ENCODE measurements at regions not wholly inside any gene's neighbourhood (a gene's known extent, or its start where the extent isn't known, plus 50 kb on each side); places are given as distances from the start of the nearest gene placed in this dataset.
"Not testable (repeated sequence)": the region's sequence is repeated elsewhere in the genome, so short reads cannot be mapped to it uniquely, and the experiment has no call there.

- no peak overlapping the region for H3K27ac ChIP-seq
- DNase-seq (ENCODE audit: low read depth, low spot score) = no peak
Measured at GRCh38 chr2:124967325-124967724, 942.2 kb downstream of the CNTNAP5 start.

- H3K27ac ChIP-seq = no peak overlapping the region
- DNase-seq (ENCODE audit: low read depth, low spot score) = no peak
Measured at GRCh38 chr2:124970030-124970429, 944.9 kb downstream of the CNTNAP5 start.

GRCh38 chr2:124973396-124973795 is 948.3 kb downstream of the CNTNAP5 start:
- no peak for DNase-seq (ENCODE audit: low read depth, low spot score)
- no peak overlapping the region for H3K27ac ChIP-seq

- no peak for DNase-seq (ENCODE audit: low read depth, low spot score)
- H3K27ac ChIP-seq = no peak overlapping the region
Measured at GRCh38 chr2:124975224-124975623, 950.1 kb downstream of the CNTNAP5 start.

GRCh38 chr2:124975648-124976047 is 950.6 kb downstream of the CNTNAP5 start:
- H3K27ac ChIP-seq = no peak overlapping the region
- no peak for DNase-seq (ENCODE audit: low read depth, low spot score)

DNA sequence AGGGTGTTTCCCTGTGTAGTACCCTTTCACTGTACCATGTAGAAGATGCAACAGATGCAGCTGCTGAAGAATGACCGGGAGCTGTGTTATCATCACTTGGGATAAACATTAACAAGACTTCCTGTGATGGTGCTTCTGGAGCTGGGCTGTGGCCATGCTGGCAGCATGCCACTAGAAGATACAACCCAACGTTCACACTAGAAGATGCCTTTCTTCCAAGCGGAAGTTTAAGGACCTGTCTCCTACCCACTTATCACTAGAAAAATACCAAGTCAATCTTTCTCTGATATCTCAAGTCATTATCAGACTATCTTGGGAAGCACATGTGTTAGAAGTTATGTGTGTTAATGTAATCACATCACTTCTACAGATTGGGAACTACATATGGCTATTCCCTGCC is 953.5 kb downstream of the CNTNAP5 start:
- no peak overlapping the region for H3K27ac ChIP-seq
- no peak for DNase-seq (ENCODE audit: low read depth, low spot score)

DNA sequence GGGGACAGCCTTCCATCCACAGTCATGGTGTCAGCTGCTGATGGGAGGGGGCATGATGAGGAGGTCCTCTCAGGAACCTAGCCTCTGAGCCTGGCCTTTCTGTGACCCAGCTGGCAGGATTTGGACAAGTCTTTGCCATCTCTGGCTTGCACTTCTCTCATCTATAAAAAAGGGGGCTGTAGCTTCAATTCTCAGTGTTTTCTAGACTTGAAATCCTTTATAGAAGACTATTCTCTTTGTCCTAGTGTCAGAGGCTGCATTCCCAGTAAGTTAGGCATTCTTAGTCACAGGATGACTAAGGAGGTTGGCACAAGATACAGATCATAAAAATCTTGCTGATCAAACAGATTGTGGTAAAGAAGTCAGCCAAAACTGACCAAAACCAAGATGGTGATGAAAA is 958.5 kb downstream of the CNTNAP5 start:
- peak; percentile 3 for DNase-seq (ENCODE audit: low read depth, low spot score)
- no peak overlapping the region for H3K27ac ChIP-seq

- no peak overlapping the region for H3K27ac ChIP-seq
- no peak for DNase-seq (ENCODE audit: low read depth, low spot score)
Measured at GRCh38 chr2:124985270-124985669, 960.2 kb downstream of the CNTNAP5 start.

DNA sequence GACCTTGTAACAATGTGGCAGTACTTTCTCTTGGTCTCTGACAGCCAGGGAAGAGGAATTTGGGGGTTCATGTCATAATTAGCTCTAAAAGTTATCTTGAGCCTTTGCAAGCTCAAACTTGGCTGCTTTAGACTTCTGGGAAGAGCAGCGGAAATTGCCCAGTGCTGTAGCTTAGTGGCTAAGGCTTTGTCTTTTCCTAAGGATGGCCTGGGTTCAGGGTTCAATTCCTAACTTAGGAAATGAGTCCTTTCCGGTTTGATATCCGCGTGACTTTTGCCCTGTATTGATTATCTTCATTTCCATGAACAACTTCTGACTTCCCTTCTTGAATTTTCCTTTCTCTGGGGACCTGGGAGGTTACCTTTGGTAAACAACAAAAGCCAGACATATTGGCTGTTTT is 961.0 kb downstream of the CNTNAP5 start:
- DNase-seq (ENCODE audit: low read depth, low spot score) = no peak
- no peak overlapping the region for H3K27ac ChIP-seq

DNA sequence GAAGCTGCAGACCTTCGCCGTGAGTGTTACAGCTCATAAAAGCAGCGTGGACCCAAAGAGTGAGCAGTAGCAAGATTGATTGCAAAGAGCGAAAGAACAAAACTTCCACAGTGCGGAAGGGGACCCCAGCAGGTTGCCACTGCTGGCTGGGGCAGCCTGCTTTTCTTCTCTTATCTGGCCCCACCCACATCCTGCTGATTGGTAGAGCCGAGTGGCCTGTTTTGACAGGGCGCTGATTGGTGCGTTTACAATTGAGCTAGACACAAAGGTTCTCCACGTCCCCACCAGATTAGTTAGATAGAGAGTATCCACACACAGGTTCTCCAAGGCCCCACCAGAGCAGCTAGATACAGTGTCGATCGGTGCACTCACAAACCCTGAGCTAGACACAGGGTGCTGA is 961.8 kb downstream of the CNTNAP5 start:
- H3K27ac ChIP-seq; DNase-seq (ENCODE audit: low read depth, low spot score): not testable (repeated sequence)

DNA sequence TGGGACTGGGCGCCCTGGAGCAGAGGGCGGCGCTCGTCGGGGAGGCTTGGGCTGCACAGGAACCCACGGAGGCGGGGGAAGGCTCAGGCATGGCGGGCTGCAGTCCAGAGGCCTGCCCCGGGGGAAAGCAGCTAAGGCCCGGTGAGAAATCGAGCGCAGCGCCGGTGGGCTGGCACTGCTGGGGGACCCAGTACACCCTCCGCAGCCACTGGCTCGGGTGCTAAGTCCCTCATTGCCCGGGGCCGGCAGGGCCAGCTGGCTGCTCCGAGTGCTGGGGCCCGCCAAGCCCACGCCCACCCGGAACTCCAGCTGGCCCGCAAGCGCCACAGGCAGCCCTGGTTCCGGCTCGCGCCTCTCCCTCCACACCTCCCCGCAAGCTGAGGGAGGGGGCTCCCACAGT is 962.3 kb downstream of the CNTNAP5 start:
- H3K27ac ChIP-seq; DNase-seq (ENCODE audit: low read depth, low spot score): not testable (repeated sequence)

GRCh38 chr2:124988111-124988510 is 963.0 kb downstream of the CNTNAP5 start:
- no peak for DNase-seq (ENCODE audit: low read depth, low spot score)
- no peak overlapping the region for H3K27ac ChIP-seq

DNA sequence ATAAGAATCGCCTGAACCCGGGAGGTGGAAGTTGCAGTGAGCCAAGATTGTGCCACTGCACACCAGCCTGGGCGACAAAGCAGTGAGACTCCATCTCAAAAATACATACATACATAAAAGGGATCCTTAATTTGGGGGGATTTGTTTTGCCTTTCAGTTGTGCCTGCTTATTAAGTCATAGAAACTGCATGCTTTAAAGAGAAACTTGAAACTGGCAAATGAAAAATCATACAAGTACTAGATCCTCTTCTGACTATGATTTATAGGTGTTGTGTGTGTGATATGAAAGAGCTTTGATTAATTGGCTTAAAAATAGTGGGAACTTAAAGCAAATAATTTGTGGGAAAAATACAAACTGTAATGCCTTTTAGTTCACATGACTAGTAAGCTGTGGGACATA is 963.7 kb downstream of the CNTNAP5 start:
- no peak for DNase-seq (ENCODE audit: low read depth, low spot score)
- no peak overlapping the region for H3K27ac ChIP-seq

- no peak overlapping the region for H3K27ac ChIP-seq
- DNase-seq (ENCODE audit: low read depth, low spot score) = no peak
Measured at GRCh38 chr2:124993809-124994208, 968.7 kb downstream of the CNTNAP5 start.

DNA sequence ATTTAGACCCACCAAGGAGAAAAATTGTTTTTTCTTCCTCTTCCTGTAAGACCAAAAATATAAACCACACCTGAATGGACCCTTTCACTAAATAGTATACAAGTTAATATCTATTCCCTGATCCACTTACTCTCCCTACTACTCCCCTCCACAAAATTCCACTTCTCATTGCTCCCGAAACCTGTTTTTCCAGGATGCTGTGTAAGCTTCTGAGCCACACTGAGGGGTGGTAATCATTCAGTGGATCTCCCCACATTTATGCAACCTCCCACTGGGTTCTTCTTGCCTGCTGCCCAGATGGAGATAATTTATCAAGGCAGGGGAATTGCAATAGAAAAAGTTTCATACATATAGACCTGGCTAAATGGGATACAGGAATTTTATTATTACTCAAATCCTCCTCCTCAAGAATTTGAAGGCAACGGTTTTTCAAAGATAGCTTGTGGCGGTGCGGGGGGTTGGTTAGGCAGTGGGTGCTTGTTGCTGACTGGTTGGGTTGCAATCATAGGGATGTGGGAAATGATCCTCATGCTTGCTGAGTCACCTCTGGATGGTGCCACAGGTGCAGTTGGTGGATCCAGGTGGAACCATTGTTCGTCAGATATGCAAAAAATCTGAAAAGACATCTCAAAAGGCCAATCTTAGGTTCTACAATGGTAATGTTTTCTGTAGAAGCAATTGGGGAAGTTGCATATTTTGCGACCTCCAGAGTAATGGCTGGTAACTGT is 970.3 kb downstream of the CNTNAP5 start:
- DNase-seq (ENCODE audit: low read depth, low spot score) = no peak
- H3K27ac ChIP-seq = no peak overlapping the region

GRCh38 chr2:124996406-124996805 is 971.3 kb downstream of the CNTNAP5 start:
- no peak for DNase-seq (ENCODE audit: low read depth, low spot score)

DNA sequence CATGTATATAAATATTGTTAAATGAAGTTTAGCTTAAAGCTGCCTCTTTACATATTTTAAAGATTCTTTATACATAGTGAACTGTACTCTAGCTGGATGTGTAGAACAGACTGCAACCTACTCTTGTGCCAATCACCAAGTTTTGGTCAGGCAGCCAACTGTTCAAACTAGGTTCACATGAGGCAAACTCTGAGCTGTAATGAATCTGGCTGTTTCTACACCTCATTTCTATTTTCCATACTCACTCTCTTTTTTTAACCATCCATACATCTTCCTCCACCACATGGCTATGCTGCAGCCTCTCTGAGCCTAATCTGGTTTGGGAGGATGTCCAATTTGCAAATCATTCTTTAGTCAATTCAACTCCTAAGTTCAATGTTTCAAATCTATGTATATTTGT is 974.8 kb downstream of the CNTNAP5 start:
- H3K27ac ChIP-seq = no peak overlapping the region
- DNase-seq (ENCODE audit: low read depth, low spot score) = no peak

More at GRCh38 chr2:124996406-124996805, 971.3 kb downstream of the CNTNAP5 start:
- H3K27ac ChIP-seq = no peak overlapping the region

DNA sequence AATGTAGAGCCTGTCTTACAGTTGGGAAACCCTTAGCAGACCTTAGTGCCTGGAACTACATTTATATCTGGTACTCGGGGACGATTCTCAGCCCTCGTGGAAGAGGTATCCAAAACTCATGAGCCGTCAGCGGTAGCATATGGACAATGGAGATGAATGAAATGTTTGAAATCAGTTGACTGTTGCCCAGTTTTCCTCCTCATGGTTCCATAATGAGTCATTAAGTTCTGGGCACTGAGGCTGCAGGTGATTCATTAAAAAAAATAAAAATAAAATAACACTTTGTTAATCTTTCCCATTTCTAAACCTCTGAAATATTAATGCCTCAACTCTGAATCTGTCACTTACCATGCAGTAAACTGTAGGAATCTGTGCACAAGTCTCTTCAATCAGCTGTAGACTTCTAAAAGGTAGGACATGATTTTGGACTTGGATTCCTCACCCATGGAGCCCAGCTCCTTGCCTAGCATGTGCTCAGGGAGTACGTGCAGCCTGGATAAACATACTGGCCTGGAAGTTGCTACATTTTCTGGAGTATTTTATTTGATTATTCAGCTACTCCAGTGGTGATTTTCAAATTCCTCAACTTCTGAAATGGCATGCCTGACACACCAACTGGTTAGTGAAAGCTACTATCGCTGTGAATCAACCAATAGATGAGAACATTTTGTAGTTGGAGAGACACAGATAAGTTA is 979.2 kb downstream of the CNTNAP5 start:
- H3K27ac ChIP-seq = no peak overlapping the region
- DNase-seq (ENCODE audit: low read depth, low spot score) = no peak

DNA sequence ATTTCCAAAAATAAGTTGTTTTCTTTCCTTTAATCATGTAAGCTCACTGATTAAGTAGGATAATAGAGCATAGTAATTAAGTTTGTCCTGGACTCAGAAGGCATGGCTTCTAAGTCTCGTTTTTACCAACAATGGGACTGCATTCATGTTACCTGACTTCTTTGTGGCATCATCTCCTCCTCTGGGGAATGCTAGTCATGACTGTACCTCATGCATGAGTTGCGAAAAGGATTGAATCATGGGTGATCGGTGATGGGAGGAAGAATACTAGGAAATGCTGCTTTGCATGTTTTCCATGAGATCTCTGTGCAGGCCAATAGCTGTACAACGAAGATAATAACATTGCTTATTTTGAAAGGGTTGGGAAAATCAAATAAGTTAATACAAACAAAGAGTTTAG is 981.6 kb downstream of the CNTNAP5 start:
- DNase-seq (ENCODE audit: low read depth, low spot score) = no peak
- H3K27ac ChIP-seq = no peak overlapping the region

GRCh38 chr2:125028721-125029120 is 1003.6 kb downstream of the CNTNAP5 start:
- DNase-seq (ENCODE audit: low read depth, low spot score); H3K27ac ChIP-seq: not testable (repeated sequence)

DNA sequence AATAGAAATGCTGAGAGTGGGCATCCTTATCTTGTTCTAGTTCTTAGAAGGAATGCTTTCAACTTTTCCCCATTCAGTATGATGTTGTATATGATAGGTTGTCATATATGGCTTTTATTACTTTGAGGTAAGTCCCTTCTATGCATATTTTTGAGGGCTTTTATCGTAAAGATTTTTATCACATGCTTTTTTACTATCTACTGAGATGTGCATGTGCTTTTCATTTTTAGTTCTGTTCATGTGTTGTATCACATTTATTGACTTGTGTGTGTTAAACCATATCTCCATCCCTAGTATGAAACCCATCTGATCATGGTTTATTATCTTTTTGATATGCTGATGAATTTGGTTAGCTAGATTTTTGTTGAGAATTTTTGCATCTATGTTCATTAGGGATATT is 1008.8 kb downstream of the CNTNAP5 start:
- DNase-seq (ENCODE audit: low read depth, low spot score) = no peak
- no peak overlapping the region for H3K27ac ChIP-seq

- H3K27ac ChIP-seq = no peak overlapping the region
- no peak for DNase-seq (ENCODE audit: low read depth, low spot score)
Measured at GRCh38 chr2:125037135-125037653, 1012.1 kb downstream of the CNTNAP5 start.
